ENCODE measurements at regions not wholly inside any gene's neighbourhood (a gene's known extent, or its start where the extent isn't known, plus 50 kb on each side); places are given as distances from the start of the nearest gene placed in this dataset.
A peak's percentile ranks its signal among the peaks of the same experiment; 100 is the strongest.
"Not testable (repeated sequence)": the region's sequence is repeated elsewhere in the genome, so short reads cannot be mapped to it uniquely, and the experiment has no call there.

DNA sequence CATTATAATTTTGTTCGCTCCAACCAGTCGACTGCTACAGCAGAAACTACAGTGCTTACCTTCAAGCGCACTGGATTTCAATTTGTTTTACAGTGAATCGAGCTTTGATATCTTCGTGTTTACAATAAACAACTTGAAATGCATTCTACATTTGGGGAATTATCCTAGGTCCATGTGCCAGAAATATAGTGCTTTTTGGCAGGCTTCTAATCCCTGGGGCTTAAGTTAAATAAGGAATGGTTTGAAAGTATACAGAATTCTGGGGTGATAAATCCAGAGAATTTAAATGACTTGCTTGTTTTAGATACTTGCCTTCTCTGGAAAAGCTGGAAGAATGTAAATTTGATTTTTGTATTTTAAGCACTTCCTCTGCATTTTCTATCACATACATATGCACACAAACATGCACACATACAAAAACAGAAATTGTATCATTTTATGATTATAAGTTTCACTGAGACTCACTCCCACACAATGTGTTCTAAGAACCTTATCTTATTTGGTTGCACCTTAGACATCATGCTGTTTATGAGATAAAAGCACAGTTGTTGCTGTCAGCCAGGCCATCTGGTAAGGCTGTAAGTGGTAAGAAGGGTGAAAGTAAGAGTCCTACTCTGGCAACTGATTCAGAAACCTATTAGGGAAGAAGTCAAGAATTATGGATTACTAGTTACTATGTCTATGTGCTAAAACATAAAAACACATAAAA lies 347.2 kb upstream of the KCND2 start:
- TF ChIP-seq POLR2AphosphoS5 (IDR thresholded peaks at IDR 0.05; ENCODE audit: low read depth, low read length) (no peak), POLR2A (IDR thresholded peaks at IDR 0.05; ENCODE audit: low read depth, low read length) (no peak), TAF1 (IDR thresholded peaks at IDR 0.05; ENCODE audit: borderline replicate concordance, low read depth, low read length) (no peak)
- no peak for DNase-seq (ENCODE audit: insufficient read length)
- no peak for FAIRE-seq

DNA sequence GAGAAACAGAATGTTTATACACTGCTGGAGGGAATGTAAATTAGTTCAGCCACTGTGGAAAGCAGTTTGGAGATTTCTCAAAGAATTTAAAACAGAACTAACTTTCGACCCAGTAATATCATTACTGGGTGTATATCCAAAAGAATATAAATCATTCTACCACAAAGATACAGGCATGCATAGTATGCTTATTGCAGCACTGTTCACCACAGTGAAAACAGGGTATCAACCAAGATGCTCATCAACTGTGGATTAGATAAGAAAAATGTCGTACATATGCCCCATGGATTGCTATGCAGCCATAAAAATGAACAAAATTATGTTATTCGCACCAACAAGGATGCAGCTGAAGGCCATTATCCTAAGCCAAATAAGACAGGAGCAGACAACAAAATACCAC lies 343.1 kb upstream of the KCND2 start:
- TF ChIP-seq POLR2A (IDR thresholded peaks at IDR 0.05; ENCODE audit: low read depth, low read length) (no peak), POLR2AphosphoS5 (IDR thresholded peaks at IDR 0.05; ENCODE audit: low read depth, low read length) (no peak), TAF1 (IDR thresholded peaks at IDR 0.05; ENCODE audit: borderline replicate concordance, low read depth, low read length) (no peak)
- DNase-seq (ENCODE audit: insufficient read length) (no peak), FAIRE-seq (peak; percentile 67)

DNA sequence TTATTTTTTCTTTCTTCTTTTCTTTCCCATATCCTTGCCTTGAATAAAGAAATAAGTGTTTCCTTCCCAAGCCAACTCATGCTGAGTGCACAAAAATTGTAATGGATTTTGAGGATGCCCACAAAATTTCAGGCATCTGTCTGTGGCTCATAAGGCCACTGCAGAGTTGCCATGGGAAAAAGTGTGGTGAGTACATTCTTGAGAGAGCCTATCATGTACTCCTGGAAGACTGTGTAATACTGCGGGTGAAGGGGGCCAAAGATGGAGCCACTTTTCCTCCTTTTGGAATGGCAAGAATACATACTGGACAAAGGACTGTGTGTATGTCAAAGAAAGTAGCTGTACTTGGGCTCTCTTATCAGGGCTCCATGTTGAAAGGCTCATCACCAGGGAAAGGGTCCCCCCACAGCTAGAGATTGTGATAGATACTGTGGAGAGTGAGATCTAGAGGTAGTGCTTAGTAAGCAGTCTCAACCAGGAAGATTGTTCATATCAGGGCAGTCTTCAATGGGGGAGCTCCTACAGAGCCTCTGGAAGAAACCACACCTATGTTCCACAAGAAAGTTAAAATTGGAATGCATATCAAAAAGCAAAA lies 341.6 kb upstream of the KCND2 start:
- no peak for FAIRE-seq
- TF ChIP-seq POLR2AphosphoS5 (IDR thresholded peaks at IDR 0.05; ENCODE audit: low read depth, low read length) (no peak), TAF1 (IDR thresholded peaks at IDR 0.05; ENCODE audit: borderline replicate concordance, low read depth, low read length) (no peak), POLR2A (IDR thresholded peaks at IDR 0.05; ENCODE audit: low read depth, low read length) (no peak)
- no peak for DNase-seq (ENCODE audit: insufficient read length)

GRCh38 chr7:119935418-119936025 lies 337.5 kb upstream of the KCND2 start:
- peak; percentile 40 for FAIRE-seq
- TF ChIP-seq POLR2AphosphoS5 (IDR thresholded peaks at IDR 0.05; ENCODE audit: low read depth, low read length) (no peak), POLR2A (IDR thresholded peaks at IDR 0.05; ENCODE audit: low read depth, low read length) (no peak), TAF1 (IDR thresholded peaks at IDR 0.05; ENCODE audit: borderline replicate concordance, low read depth, low read length) (no peak)
- no peak for DNase-seq (ENCODE audit: insufficient read length)

- no peak for TF ChIP-seq POLR2A (IDR thresholded peaks at IDR 0.05; ENCODE audit: low read depth, low read length)
- no peak for TF ChIP-seq POLR2AphosphoS5 (IDR thresholded peaks at IDR 0.05; ENCODE audit: low read depth, low read length)
- no peak for TF ChIP-seq TAF1 (IDR thresholded peaks at IDR 0.05; ENCODE audit: borderline replicate concordance, low read depth, low read length)
- DNase-seq (ENCODE audit: insufficient read length) (no peak), FAIRE-seq (no peak)
Observed at GRCh38 chr7:119936836-119937235, 336.1 kb upstream of the KCND2 start.

DNA sequence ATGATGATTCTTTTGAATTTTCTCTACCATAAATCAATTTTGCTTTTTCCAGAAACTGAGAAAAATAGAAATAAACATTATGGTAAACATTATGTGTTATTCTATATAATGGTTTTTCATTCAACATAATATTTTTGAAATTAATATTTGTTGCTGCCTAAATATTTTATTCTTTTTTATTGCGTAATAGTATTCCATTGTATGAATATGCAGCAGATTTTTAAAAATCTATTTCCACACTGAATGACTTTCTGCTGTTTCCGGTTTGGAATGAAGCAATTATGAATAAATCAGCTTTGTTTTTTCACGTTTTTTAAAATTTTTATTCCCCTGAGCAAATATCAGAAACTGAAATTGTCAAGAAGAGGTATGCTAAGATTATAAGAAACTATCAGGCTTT lies 335.2 kb upstream of the KCND2 start:
- no peak for FAIRE-seq
- TF ChIP-seq POLR2AphosphoS5 (IDR thresholded peaks at IDR 0.05; ENCODE audit: low read depth, low read length) (no peak), POLR2A (IDR thresholded peaks at IDR 0.05; ENCODE audit: low read depth, low read length) (no peak), TAF1 (IDR thresholded peaks at IDR 0.05; ENCODE audit: borderline replicate concordance, low read depth, low read length) (no peak)
- DNase-seq (ENCODE audit: insufficient read length): no peak

- no peak for DNase-seq (ENCODE audit: insufficient read length)
- FAIRE-seq: no peak
- no peak for TF ChIP-seq POLR2AphosphoS5 (IDR thresholded peaks at IDR 0.05; ENCODE audit: low read depth, low read length)
- no peak for TF ChIP-seq POLR2A (IDR thresholded peaks at IDR 0.05; ENCODE audit: low read depth, low read length)
- no peak for TF ChIP-seq TAF1 (IDR thresholded peaks at IDR 0.05; ENCODE audit: borderline replicate concordance, low read depth, low read length)
Observed at GRCh38 chr7:119943942-119944600, 328.9 kb upstream of the KCND2 start.

- no peak for FAIRE-seq
Observed at GRCh38 chr7:119944601-119944972, 328.4 kb upstream of the KCND2 start.

DNA sequence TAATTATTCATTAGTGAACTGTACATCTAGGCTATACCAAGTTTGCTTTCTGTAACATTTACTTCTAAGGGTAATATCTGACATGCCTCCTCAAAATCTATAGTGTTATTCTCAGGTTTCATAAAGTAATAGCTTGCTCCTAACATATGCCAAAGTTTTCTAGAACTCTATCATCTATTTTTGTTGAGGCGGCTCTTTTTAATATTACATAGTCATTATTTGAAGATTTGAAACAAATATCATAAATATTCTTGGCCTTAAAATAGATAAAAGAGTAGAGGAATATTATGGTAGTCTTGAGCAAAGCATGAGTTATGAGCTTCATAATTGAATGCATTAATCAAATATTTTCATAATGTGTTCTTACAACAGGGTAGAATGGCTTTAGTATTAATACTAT lies 327.2 kb upstream of the KCND2 start:
- TF ChIP-seq POLR2A (IDR thresholded peaks at IDR 0.05; ENCODE audit: low read depth, low read length) (no peak), POLR2AphosphoS5 (IDR thresholded peaks at IDR 0.05; ENCODE audit: low read depth, low read length) (no peak), TAF1 (IDR thresholded peaks at IDR 0.05; ENCODE audit: borderline replicate concordance, low read depth, low read length) (no peak)
- DNase-seq (ENCODE audit: insufficient read length): no peak
- no peak for FAIRE-seq

More at GRCh38 chr7:119944601-119944972, 328.4 kb upstream of the KCND2 start:
- DNase-seq (ENCODE audit: insufficient read length): no peak
- TF ChIP-seq TAF1 (IDR thresholded peaks at IDR 0.05; ENCODE audit: borderline replicate concordance, low read depth, low read length): no peak
- TF ChIP-seq POLR2A (IDR thresholded peaks at IDR 0.05; ENCODE audit: low read depth, low read length): no peak
- TF ChIP-seq POLR2AphosphoS5 (IDR thresholded peaks at IDR 0.05; ENCODE audit: low read depth, low read length): no peak

GRCh38 chr7:119949053-119949452 lies 323.9 kb upstream of the KCND2 start:
- no peak for FAIRE-seq
- no peak for TF ChIP-seq TAF1 (IDR thresholded peaks at IDR 0.05; ENCODE audit: borderline replicate concordance, low read depth, low read length)
- TF ChIP-seq POLR2A (IDR thresholded peaks at IDR 0.05; ENCODE audit: low read depth, low read length): no peak
- no peak for TF ChIP-seq POLR2AphosphoS5 (IDR thresholded peaks at IDR 0.05; ENCODE audit: low read depth, low read length)
- DNase-seq (ENCODE audit: insufficient read length): no peak

- not testable (repeated sequence) for DNase-seq (ENCODE audit: insufficient read length); FAIRE-seq
Observed at GRCh38 chr7:119950390-119951041, 322.5 kb upstream of the KCND2 start.

DNA sequence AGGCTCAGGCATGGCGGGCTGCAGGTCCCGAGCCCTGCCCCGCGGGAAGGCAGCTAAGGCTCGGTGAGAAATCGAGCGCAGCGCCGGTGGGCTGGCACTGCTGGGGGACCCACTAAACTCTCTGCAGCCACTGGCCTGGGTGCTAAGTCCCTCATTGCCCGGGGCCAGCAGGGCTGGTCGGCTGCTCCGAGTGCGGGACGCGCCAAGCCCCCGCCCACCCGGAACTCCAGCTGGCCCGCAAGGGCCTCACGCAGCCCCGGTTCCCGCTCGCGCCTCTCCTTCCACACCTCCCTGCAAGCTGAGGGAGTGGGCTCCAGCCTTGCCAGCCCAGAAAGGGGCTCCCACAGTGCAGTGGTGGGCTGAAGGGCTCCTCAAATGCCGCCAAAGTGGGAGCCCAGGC lies 321.4 kb upstream of the KCND2 start:
- not testable (repeated sequence) for FAIRE-seq; DNase-seq (ENCODE audit: insufficient read length)

Measured in GM12892 (cell line).